PC-9 (cell line): ENCODE measurements at regions not wholly inside any gene's neighbourhood (a gene's known extent, or its start where the extent isn't known, plus 50 kb on each side); places are given as distances from the start of the nearest gene placed in this dataset.

Source experiments
- EZH2 ChIP-seq: fragments of 200-600 bp; sonication (generic); IDR thresholded peaks from 2 replicates; pipeline ENCODE4 v1.8.0; 2017; ENCODE audit warnings: antibody characterized with exemption, low read depth
- TF ChIP-seq, protein P1 (sequence below): fragments of 200-600 bp; sonication (generic); conservative IDR thresholded peaks from 2 replicates; pipeline ENCODE4 v1.6.1; 2017; ENCODE audit warnings: mixed run types, antibody characterized with exemption, mild to moderate bottlenecking, moderate library complexity

DNA sequence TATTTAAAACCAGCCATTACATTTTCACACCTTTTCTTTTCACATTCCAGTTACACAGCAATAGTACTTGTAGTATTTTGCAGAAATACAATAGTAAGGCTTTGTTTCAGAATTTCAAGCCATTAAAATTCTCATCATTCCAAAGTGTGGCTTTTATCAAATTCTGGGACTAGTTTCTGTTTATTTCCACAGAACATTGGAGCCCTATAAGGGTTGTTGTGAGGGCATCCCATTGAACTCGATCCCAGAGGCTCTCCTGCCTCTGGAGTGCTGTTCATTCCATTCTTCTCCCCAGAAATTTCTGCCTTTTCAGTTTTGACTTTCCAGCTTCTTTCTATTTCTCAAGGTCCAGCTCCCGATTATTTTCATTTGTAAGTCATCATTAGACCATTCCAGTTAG, 645.5 kb downstream of the ADGRL2 start:
- TF ChIP-seq, protein P1, sequence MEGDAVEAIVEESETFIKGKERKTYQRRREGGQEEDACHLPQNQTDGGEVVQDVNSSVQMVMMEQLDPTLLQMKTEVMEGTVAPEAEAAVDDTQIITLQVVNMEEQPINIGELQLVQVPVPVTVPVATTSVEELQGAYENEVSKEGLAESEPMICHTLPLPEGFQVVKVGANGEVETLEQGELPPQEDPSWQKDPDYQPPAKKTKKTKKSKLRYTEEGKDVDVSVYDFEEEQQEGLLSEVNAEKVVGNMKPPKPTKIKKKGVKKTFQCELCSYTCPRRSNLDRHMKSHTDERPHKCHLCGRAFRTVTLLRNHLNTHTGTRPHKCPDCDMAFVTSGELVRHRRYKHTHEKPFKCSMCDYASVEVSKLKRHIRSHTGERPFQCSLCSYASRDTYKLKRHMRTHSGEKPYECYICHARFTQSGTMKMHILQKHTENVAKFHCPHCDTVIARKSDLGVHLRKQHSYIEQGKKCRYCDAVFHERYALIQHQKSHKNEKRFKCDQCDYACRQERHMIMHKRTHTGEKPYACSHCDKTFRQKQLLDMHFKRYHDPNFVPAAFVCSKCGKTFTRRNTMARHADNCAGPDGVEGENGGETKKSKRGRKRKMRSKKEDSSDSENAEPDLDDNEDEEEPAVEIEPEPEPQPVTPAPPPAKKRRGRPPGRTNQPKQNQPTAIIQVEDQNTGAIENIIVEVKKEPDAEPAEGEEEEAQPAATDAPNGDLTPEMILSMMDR, result no peak
- TF ChIP-seq EZH2, result no peak
